Right hindlimb (tissue), 1 donor: ENCODE measurements at regions not wholly inside any gene's neighbourhood (a gene's known extent, or its start where the extent isn't known, plus 50 kb on each side); places are given as distances from the start of the nearest gene placed in this dataset.
"Not testable (repeated sequence)": the region's sequence is repeated elsewhere in the genome, so short reads cannot be mapped to it uniquely, and the experiment has no call there.

ENCODE experiments used
- DNase-seq: peaks from one replicate; pipeline ENCODE4 v3.0.0-alpha.2; 2018

GRCh38 chr5:163022582-163023128 is 414.7 kb upstream of the CCNG1 start:
- DNase-seq = no peak

GRCh38 chr5:163023846-163024245 is 413.5 kb upstream of the CCNG1 start:
- no peak for DNase-seq

- DNase-seq = no peak
Observed at GRCh38 chr5:163024936-163025335, 412.5 kb upstream of the CCNG1 start.

GRCh38 chr5:163033656-163034055 is 403.7 kb upstream of the CCNG1 start:
- no peak for DNase-seq

- no peak for DNase-seq
Observed at GRCh38 chr5:163041254-163041653, 396.1 kb upstream of the CCNG1 start.

GRCh38 chr5:163079618-163080017 is 357.8 kb upstream of the CCNG1 start:
- no peak for DNase-seq

- no peak for DNase-seq
Observed at GRCh38 chr5:163089230-163089629, 348.2 kb upstream of the CCNG1 start.

GRCh38 chr5:163089926-163090325 is 347.5 kb upstream of the CCNG1 start:
- DNase-seq = no peak

- no peak for DNase-seq
Observed at GRCh38 chr5:163094492-163095180, 342.8 kb upstream of the CCNG1 start.

- no peak for DNase-seq
Observed at GRCh38 chr5:163104464-163104863, 332.9 kb upstream of the CCNG1 start.

- no peak for DNase-seq
Observed at GRCh38 chr5:163105456-163105855, 331.9 kb upstream of the CCNG1 start.

- no peak for DNase-seq
Observed at GRCh38 chr5:163106098-163106497, 331.3 kb upstream of the CCNG1 start.

- DNase-seq = no peak
Observed at GRCh38 chr5:163108351-163108750, 329.0 kb upstream of the CCNG1 start.

- DNase-seq = no peak
Observed at GRCh38 chr5:163115011-163115410, 322.4 kb upstream of the CCNG1 start.

- not testable (repeated sequence) for DNase-seq
Observed at GRCh38 chr5:163116618-163117017, 320.8 kb upstream of the CCNG1 start.

- DNase-seq = no peak
Observed at GRCh38 chr5:163134061-163134460, 303.3 kb upstream of the CCNG1 start.

- DNase-seq = no peak
Observed at GRCh38 chr5:163135849-163136248, 301.5 kb upstream of the CCNG1 start.

- no peak for DNase-seq
Observed at GRCh38 chr5:163161512-163161911, 275.9 kb upstream of the CCNG1 start.

- no peak for DNase-seq
Observed at GRCh38 chr5:163162645-163163044, 274.8 kb upstream of the CCNG1 start.

GRCh38 chr5:163163858-163164257 is 273.5 kb upstream of the CCNG1 start:
- no peak for DNase-seq

GRCh38 chr5:163165277-163165676 is 272.1 kb upstream of the CCNG1 start:
- DNase-seq = no peak

- not testable (repeated sequence) for DNase-seq
Observed at GRCh38 chr5:163170161-163170560, 267.2 kb upstream of the CCNG1 start.

- DNase-seq = no peak
Observed at GRCh38 chr5:163172540-163173338, 264.7 kb upstream of the CCNG1 start.

- DNase-seq = no peak
Observed at GRCh38 chr5:163177971-163178370, 259.4 kb upstream of the CCNG1 start.
